ENCODE measurements at regions not wholly inside any gene's neighbourhood (a gene's known extent, or its start where the extent isn't known, plus 50 kb on each side); places are given as distances from the start of the nearest gene placed in this dataset.

DNA sequence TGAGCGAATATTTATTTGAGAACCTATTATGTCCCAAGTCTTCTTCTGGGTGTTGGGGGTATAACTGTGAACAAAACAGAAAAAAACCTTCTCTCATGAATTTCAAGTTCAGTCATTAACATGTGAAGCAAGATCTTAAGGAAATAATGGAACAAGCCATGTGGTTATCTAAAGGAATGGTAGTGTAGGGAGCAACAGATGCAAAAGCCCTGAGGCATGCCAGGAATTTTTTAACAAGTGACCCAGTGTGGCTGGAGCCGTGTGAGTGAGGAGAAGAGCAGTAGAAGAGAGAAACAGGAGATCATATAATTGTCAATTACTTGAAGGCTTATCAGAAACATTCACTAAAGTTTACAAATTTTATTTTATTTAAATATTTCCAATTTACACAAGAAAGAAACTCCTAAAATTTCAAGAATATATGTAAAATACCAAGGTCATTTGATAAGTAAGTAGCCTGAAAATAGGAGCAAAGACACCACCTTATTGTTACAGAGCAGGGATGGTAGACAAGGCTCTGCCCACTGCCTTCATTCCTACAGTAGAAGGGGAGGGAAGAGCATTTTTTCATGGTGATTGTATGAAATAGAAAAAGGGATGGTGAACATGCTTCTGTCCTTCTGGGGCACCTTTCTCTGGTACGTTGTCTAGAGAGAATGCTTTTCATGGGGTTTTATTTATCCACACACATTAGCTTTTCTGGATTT is 345.1 kb downstream of the PLOD2 start:
- TF ChIP-seq, protein P1, sequence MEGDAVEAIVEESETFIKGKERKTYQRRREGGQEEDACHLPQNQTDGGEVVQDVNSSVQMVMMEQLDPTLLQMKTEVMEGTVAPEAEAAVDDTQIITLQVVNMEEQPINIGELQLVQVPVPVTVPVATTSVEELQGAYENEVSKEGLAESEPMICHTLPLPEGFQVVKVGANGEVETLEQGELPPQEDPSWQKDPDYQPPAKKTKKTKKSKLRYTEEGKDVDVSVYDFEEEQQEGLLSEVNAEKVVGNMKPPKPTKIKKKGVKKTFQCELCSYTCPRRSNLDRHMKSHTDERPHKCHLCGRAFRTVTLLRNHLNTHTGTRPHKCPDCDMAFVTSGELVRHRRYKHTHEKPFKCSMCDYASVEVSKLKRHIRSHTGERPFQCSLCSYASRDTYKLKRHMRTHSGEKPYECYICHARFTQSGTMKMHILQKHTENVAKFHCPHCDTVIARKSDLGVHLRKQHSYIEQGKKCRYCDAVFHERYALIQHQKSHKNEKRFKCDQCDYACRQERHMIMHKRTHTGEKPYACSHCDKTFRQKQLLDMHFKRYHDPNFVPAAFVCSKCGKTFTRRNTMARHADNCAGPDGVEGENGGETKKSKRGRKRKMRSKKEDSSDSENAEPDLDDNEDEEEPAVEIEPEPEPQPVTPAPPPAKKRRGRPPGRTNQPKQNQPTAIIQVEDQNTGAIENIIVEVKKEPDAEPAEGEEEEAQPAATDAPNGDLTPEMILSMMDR (conservative IDR thresholded peaks at IDR 0.05; ENCODE audit: control insufficient read depth, insufficient read depth, low read depth, low read length): no peak
- no peak for DNase-seq (ENCODE audit: low read depth)
- H3K4me3 ChIP-seq (ENCODE audit: control insufficient read depth, low read depth, low read length): no peak overlapping the region

DNA sequence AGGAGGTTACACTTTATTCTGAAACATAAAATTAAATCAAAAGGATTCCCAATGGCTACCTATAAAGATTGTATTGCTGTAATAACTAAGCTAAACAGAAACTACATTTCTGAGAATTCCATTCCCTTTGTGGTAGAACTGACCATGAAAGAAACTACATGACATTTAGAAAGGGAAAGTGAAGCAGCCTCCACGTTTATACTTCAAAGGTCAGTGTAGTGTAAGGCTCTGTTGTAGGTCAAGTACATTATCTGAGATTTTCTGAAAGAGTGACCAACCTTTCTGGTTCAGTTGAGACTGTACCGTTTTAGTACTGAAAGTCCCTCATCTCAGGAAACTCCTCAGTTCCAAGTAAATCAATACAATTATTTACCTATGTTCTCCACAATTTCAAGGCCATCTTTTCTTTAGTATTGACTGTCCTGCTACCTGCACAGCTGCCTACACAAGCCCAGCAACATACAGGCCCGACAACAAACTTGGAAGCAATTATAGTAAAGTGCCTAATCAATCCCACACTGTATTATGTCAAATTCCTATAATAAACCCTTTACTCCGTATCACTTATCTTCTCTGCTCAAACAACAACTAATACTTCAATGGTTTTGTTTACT is 343.0 kb downstream of the PLOD2 start:
- H3K4me3 ChIP-seq (ENCODE audit: control insufficient read depth, low read depth, low read length): no peak overlapping the region
- TF ChIP-seq, protein P1 (conservative IDR thresholded peaks at IDR 0.05; ENCODE audit: control insufficient read depth, insufficient read depth, low read depth, low read length): no peak
- DNase-seq (ENCODE audit: low read depth): no peak

DNA sequence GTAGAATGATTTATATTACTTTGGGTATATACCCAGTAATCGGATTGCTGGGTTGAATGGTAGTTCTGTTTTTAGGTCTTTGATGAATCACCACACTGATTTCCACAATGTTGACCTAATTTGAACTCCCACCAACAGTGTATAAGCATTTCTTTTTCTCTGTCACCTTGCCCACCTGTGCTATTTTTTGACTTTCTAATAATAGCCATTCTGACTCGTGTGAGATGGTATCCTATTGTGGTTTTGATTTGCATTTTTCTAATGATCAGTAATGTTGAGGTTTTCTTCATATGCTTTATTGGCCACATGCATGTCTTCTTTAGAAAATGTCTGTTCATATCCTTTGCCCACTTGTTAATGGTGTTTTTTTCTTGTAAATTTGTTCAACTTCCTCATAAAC is 340.8 kb downstream of the PLOD2 start:
- TF ChIP-seq, protein P1 (conservative IDR thresholded peaks at IDR 0.05; ENCODE audit: control insufficient read depth, insufficient read depth, low read depth, low read length): no peak
- DNase-seq (ENCODE audit: low read depth): no peak
- H3K4me3 ChIP-seq (ENCODE audit: control insufficient read depth, low read depth, low read length): no peak overlapping the region

DNA sequence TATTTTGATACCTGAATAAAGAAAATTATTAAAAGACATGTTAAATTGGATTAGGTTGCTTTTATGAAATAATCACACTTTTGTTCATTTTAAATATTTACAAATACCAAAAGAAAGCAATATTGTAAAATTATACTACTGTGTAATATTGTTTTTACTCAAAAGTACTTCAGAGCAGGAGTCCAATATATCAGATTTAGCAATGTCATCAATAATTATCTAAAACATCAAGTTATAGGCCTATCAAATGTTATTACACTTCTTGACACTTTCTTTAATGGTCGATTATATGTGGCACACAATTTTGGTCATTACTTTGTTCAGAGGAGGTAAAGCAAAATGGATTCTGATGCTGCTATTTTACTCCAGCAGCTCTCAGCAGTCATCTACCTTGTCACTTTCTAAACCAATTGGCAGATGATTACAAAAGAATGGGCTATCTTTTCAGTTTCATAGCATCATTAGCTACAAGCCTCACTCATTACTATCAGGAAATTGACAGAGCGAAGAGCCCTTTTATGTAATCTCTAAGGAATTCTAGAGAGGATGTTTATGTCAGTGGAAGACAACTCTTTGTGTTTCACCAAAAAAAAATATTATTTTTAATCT is 318.6 kb downstream of the PLOD2 start:
- no peak for DNase-seq (ENCODE audit: low read depth)
- no peak overlapping the region for H3K4me3 ChIP-seq (ENCODE audit: control insufficient read depth, low read depth, low read length)
- TF ChIP-seq, protein P1 (conservative IDR thresholded peaks at IDR 0.05; ENCODE audit: control insufficient read depth, insufficient read depth, low read depth, low read length): no peak

DNA sequence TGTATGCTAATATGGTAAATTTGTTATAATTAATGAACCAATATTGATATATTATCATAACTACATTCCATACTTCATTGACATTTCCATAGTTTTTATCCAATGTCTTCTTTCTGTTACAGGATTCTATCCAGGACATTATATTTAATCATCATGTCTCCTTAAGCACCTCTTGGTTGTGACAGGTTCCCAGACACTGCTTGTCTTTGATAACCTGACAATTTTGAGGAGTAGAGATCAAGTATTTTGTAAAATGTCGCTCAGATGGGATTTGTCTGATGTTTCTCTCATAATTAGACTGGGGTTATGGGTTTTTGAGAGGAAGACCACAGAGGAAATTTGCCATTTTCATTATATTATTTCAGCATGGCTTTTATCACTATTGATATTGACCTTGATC is 317.4 kb downstream of the PLOD2 start:
- TF ChIP-seq, protein P1 (conservative IDR thresholded peaks at IDR 0.05; ENCODE audit: control insufficient read depth, insufficient read depth, low read depth, low read length): no peak
- DNase-seq (ENCODE audit: low read depth): no peak
- H3K4me3 ChIP-seq (ENCODE audit: control insufficient read depth, low read depth, low read length): no peak overlapping the region

DNA sequence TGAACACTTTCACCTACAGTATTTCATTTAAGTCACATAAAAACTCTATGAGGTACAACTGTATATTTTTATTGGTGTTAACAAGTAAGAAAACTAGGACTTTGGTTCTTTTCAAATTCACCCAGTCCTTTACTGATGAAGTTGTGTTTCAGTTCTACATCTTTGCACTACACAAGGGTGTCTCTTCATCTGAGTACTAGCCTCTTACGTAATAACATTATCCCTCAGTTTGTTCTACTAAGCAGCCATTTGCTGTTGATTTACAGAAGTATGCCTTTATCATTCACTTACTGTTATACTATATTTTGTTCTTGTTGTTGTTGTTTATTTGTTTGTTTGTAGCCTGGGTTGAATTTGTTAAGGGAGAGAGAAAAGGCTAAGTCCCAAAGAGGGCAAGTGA is 311.9 kb downstream of the PLOD2 start:
- no peak overlapping the region for H3K4me3 ChIP-seq (ENCODE audit: control insufficient read depth, low read depth, low read length)
- peak; percentile 11 for DNase-seq (ENCODE audit: low read depth)
- TF ChIP-seq, protein P1 (conservative IDR thresholded peaks at IDR 0.05; ENCODE audit: control insufficient read depth, insufficient read depth, low read depth, low read length): no peak
